ENCODE measurements at regions not wholly inside any gene's neighbourhood (a gene's known extent, or its start where the extent isn't known, plus 50 kb on each side); places are given as distances from the start of the nearest gene placed in this dataset.
A peak's percentile ranks its signal among the peaks of the same experiment; 100 is the strongest.

GRCh38 chr4:66169341-66169740, 499.1 kb upstream of the EPHA5 start:
- peak; percentile 50 for DNase-seq (ENCODE audit: low read depth)

- no peak for DNase-seq (ENCODE audit: low read depth)
These were observed 494.6 kb upstream of the EPHA5 start for GRCh38 chr4:66164869-66165268.

- no peak for DNase-seq (ENCODE audit: low read depth)
These were observed 490.3 kb upstream of the EPHA5 start for GRCh38 chr4:66160606-66161005.

DNA sequence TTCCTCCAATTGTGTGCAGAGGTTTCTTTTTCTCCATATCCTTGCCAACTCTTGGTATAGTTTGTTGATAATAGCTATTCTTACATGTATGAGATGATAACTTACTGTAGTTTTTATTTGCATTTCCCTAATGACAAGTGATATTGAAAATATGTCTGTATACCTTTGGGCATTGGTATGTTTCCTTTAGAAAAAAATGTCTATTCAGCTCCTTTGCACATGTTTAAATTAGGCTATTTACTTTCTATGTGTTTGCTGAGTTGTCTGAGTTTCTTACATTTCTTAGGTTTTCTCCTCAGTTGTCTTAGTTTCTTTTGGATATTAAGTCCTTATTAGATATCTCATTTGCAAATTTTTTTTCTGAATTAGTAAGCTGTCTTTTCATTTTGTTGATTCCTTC, 487.3 kb upstream of the EPHA5 start:
- DNase-seq (ENCODE audit: low read depth) = no peak

DNA sequence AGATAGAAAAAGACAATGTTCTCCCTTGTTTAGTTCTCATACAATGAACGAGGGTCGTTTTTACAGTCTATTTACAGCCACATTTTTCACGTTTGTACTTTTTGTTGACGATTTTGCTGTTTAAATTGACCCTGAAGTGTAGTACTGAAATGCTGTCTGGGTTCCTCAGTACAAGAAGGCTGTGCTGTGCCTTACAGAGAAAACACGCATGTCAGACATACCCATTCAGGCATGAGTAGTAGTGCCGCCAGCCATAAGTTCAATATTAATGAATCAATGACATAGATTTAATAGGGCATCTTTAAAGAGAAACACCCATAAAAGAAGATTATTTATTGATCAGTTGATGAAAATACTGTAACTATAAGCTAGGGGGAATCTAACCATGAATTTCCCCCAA, 459.8 kb upstream of the EPHA5 start:
- DNase-seq (ENCODE audit: low read depth) = no peak

- DNase-seq (ENCODE audit: low read depth) = no peak
These were observed 453.6 kb upstream of the EPHA5 start for GRCh38 chr4:66123831-66124413.

DNA sequence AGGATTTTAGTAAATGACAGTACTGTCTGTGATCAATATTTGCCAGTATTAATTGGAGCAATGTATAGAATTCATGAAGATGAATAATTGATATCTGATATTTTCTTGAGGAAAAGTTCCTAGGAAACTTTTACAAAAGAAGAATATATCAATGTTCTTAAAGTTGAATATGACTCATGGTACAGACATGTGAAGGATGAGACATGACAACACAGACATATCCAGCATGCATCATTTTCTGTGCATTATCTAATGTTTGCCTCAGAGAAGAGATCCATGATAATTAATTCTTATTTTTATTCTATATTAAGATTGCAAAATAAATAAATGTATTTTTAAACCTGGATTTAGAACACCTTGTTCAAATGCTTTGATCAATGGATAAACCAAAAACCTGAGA, 452.9 kb upstream of the EPHA5 start:
- peak; percentile 43 for DNase-seq (ENCODE audit: low read depth)

- DNase-seq (ENCODE audit: low read depth) = peak; percentile 5
These were observed 444.9 kb upstream of the EPHA5 start for GRCh38 chr4:66115231-66115630.

- DNase-seq (ENCODE audit: low read depth) = no peak
These were observed 438.6 kb upstream of the EPHA5 start for GRCh38 chr4:66108898-66109297.

DNA sequence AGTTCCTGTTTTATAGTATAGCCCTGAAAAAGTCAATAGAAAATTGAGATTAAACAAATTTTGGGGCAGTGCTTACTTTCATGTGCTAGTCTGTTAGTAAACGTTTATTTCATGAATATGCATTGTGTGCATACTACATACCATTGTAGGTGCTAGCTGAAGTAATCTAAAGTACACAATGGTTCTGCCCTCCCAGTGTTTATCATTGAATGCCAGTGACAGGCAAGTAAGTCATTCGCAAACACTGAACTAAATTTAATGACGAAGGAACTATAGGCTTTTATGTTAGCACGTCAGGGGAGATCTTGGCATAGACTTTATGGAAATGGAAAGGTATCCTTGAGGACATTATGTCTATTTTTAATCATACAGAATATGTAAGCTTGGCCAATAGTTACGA, 426.9 kb upstream of the EPHA5 start:
- DNase-seq (ENCODE audit: low read depth) = no peak

DNA sequence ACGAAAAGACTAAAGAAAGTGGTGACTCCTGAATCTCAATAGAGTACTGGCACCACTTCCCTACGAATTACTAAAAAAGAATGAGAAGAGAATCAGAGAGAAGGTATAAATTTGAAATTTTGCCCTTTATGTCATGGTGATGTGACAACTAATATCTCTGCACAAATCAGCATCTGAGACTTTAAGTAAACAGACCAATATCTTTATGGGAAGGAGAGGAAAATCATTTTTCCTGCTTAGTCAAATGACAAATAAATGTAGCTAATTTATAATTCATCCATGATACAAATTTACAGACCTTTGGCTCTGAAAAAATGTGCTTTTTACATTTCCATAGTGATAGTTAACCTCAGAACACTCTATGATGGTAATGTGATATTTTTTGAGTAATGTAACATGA, 424.8 kb upstream of the EPHA5 start:
- no peak for DNase-seq (ENCODE audit: low read depth)

GRCh38 chr4:66094070-66094469, 423.8 kb upstream of the EPHA5 start:
- DNase-seq (ENCODE audit: low read depth) = no peak

- DNase-seq (ENCODE audit: low read depth) = no peak
These were observed 421.5 kb upstream of the EPHA5 start for GRCh38 chr4:66091786-66092185.

GRCh38 chr4:66073961-66074360, 403.7 kb upstream of the EPHA5 start:
- DNase-seq (ENCODE audit: low read depth) = no peak

DNA sequence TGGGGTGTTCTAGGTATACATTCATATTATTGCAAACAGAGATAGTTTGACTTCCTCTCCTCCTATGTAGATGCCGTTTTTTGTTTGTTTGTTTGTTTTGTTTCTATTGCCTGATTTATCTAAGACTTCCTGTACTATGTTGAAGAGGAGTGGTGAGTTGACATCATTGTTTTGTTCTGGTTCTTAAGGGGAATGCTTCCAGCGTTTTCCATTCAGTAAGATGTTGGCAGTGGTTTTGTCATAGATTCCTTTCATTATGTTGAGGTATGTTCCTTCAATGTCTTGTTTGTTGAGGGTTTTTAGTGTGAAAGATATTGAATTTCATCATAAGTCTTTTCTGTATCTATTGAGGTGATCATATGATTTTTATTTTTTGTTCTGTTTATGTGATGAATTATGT, 401.6 kb upstream of the EPHA5 start:
- DNase-seq (ENCODE audit: low read depth) = no peak

DNA sequence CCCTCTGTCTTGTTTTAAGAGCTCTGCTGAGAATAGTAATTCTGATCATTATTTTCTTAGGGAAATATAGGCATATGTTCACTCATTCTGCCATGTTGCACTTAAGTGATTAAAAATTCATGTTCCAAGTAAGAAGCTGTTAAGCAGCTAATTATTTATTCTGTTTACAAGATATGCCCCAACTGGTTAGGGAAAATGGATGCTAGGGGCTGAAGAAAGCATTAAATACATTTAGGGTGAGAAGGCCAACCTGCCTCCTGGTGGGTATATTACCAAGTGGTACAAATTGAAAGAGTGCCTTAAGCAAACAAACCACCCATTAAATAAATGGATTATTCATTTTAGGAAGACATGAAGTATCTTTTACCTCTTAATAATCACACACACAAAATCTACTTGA, 392.6 kb upstream of the EPHA5 start:
- DNase-seq (ENCODE audit: low read depth) = no peak

DNA sequence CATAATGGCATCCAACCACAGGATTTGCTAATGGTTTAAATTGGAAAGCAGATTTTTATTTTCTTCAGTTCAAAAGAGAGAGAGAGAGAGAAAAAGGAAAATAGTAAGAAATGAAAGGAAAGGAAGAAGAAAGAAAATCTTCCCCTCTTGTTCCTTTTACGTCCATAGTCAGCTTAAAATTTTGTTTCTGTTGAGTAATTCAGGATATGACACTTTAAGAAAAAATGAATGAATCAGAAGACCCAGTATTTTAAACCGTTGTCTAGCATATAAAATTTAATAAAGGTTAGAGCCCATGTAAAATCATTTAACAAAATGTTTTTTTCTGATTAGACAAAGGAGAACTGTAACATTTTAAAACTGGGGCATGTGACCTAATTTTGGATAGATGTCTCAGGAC, 391.8 kb upstream of the EPHA5 start:
- peak; percentile 57 for DNase-seq (ENCODE audit: low read depth)

DNA sequence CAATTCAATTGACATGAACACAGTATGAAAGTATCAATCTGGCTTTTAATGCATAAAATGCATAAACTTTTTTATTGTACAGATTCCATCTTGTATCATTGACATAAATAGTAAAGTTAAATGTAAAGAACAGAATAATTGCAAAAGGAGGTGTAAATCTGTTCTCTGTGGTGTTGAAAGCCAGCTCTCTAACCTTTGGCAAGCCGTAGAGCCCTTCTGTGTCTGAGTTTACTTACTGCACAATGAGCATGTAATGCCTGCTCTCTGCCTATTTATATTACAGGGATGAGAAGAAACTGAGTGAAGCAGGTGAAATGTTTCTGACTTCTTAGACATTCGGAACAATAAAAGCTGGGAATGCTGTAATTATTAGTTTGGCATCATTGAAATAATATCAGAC, 389.3 kb upstream of the EPHA5 start:
- DNase-seq (ENCODE audit: low read depth) = no peak

- DNase-seq (ENCODE audit: low read depth) = no peak
These were observed 388.8 kb upstream of the EPHA5 start for GRCh38 chr4:66059136-66059535.

DNA sequence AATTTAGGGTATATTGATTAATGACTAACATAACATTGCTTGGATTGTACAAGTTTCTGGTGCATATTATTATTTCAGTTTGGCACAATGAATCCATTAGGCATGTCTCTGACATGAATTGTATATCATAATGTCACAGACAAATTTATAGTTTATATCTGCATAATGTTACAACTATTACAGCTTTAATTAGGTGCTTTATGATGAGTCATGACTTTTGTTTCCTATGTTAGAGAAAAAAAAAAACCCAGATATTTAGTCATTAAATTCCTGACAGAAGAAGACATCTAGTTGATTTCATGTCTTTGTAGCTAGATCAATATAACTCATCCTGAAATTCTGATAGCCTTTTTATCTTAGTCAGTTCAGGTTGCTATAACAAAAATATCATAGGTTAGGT, 385.7 kb upstream of the EPHA5 start:
- peak; percentile 10 for DNase-seq (ENCODE audit: low read depth)

- DNase-seq (ENCODE audit: low read depth) = no peak
These were observed 382.1 kb upstream of the EPHA5 start for GRCh38 chr4:66052426-66052825.

DNA sequence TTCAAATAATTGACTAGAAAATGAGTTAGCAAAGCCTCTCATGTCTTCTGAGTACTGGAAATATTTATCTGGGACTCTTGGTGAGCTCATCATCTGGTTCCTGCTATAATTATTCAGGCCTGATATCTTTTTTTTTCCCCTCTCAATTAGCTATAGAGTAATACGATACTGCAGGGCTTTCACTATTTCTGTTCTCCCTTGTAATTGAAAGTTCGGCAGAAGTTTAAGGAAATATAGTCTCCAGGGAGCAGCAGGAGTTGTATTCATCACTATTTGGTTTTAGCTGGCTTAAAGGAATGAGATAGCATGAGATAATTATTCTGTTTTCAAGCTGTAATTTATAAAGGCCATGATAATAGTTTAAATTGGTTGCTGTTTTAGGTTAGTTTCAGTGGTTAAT, 378.6 kb upstream of the EPHA5 start:
- no peak for DNase-seq (ENCODE audit: low read depth)

GRCh38 chr4:66045913-66046312, 375.6 kb upstream of the EPHA5 start:
- DNase-seq (ENCODE audit: low read depth) = no peak

DNA sequence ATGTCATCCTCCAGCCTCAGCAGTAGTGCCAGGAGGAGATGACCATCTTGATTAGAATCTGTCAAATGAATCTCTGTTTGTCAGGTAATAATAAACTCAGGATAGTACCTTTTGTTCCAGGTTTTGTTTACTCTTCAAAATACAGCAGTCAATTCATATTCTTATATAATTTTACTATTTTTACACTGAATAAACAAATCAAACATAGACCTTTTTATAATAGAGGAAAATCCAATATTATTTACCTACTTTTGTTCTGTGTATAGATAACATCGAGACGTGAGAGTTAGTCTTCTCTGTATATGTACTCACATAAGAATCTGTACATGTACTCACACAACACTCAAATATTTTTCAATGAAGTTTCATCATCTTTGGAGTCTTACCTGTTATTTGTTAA, 365.4 kb upstream of the EPHA5 start:
- DNase-seq (ENCODE audit: low read depth) = no peak

- DNase-seq (ENCODE audit: low read depth) = no peak
These were observed 364.4 kb upstream of the EPHA5 start for GRCh38 chr4:66034671-66035070.

All from ELR (cell line).